BJ (cell line): ENCODE measurements at regions not wholly inside any gene's neighbourhood (a gene's known extent, or its start where the extent isn't known, plus 50 kb on each side); places are given as distances from the start of the nearest gene placed in this dataset.
A peak's percentile ranks its signal among the peaks of the same experiment; 100 is the strongest.

Source experiments
- CTCF ChIA-PET: fragments of 350-600 bp; formaldehyde crosslinking; extraction: SDS; loops from one replicate; lab custom pipeline; 2021; ENCODE audit warnings: antibody characterized with exemption, inconsistent platforms; lab: Yijun Ruan, JAX
- POLR2A ChIA-PET: fragments of 300-600 bp; sonication (Branson Sonifier 250); formaldehyde crosslinking; extraction: SDS; loops from one replicate; lab custom pipeline; 2021; ENCODE audit warnings: antibody characterized with exemption; lab: Charles Lee
- DNase-seq: peaks from one replicate; pipeline ENCODE4 v3.0.0-alpha.2; 2011; ENCODE audit warnings: low read depth
- H3K27me3 ChIP-seq: 2 replicates; pipeline ENCODE4 v1.6.0; 2011; ENCODE audit warnings: low read length; ENCODE audit not compliant: control insufficient read depth, insufficient read depth
- H3K36me3 ChIP-seq: 2 replicates; pipeline ENCODE4 v1.5.1; 2011; ENCODE audit warnings: low read length; ENCODE audit not compliant: control insufficient read depth, insufficient read depth
- H3K4me3 ChIP-seq: 2 replicates; pipeline ENCODE4 v1.5.1; 2011; ENCODE audit warnings: low read depth, mild to moderate bottlenecking, control low read depth, low read length
- CTCF ChIP-seq: IDR thresholded peaks from 2 replicates; pipeline ENCODE4 v1.5.1; 2011; ENCODE audit warnings: low read depth, mild to moderate bottlenecking, control low read depth, inconsistent platforms, low read length, moderate library complexity; ENCODE audit not compliant: insufficient read depth

DNA sequence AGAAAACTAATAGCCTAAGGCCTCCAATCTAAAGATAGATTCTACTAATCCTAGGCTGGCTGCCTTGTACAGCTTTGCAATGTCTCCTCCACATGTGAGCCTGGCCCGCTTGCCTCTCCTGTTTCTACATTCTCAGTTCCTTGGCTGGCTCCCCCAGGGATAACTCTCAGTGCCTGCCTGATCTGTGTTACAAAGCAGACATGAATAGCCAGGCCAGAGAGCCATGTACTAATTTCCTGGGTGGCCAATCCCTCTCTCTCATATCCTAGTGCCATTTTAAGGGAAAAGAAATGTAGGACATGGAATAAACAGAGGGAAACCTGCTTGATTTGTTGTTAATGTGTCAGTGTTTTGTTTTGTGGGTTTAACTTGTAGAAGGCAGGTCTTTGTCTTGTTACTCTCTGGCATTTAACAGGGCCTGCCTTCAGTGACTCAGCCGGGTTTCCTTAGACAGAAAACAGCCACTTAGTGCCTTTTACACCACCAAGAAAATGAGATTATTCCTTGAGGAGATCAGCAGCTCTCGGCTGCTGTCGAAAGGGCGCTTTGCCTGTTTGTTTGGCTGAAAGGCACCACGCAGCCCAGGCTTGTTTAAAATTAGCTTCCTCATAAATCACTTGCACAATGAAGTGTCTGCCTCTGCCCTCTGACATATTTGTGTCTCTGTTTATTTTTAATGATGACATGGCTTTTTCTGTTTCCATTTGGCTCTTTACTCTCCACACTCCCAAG lies 702.7 kb downstream of the MAFB start:
- no peak for TF ChIP-seq CTCF
- CTCF ChIA-PET: no interaction called here
- peak; percentile 13 for DNase-seq

DNA sequence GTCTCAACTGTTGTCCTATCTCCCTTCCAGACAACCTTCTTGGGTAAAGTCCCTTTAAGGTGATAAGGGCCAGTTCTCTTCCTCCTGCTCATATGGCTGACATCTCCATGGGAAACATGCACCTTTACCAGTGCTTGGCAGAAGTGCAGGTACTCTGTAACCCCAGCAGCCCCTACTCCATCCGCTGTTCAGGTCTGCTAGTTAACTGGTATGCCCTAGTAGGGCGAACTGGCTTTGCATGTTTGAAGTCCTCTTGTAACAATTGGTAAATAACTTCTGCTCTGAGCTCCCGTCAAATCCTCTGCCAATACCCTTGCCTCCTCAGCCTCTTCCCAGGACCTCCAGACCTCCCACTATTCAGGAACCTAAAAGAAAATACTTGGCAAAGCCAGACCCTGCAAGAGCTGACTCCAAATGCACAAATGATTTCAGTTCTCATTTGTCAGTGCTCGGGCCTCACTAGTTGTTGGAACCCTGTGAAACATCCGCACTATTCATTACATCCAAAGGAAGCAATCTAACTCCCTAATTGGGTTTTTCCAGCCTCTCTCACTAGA lies 703.7 kb downstream of the MAFB start:
- CTCF ChIA-PET: no interaction called here
- TF ChIP-seq CTCF: no peak
- Histone ChIP-seq H3K4me3 (no peak overlapping the region), H3K27me3 (no peaks in the 10 kb centered on the region), H3K36me3 (no peaks in the 10 kb centered on the region)
- POLR2A ChIA-PET: no interaction called here
- DNase-seq: no peak

More for the DNA sequence above, 702.7 kb downstream of the MAFB start:
- H3K4me3 ChIP-seq: no peak overlapping the region
- no peaks in the 10 kb centered on the region for H3K36me3 ChIP-seq
- POLR2A ChIA-PET: interaction anchor here (0.6 kb wide), 1 partner anchor 12 kb away, joined by 4 read pairs; no protein-coding TSS in a partner anchor
- no peaks in the 10 kb centered on the region for H3K27me3 ChIP-seq

- no peaks in the 10 kb centered on the region for H3K27me3 ChIP-seq
- no peak for TF ChIP-seq CTCF
- H3K4me3 ChIP-seq: no peak overlapping the region
- CTCF ChIA-PET: interaction anchor here (0.6 kb wide), 1 partner anchor 1240 kb away, joined by 3 read pairs; no protein-coding TSS in a partner anchor
- H3K36me3 ChIP-seq: no peaks in the 10 kb centered on the region
- no peak for DNase-seq
- POLR2A ChIA-PET: no interaction called here
Measured at GRCh38 chr20:39983655-39984054, 705.4 kb downstream of the MAFB start.

- no peak for TF ChIP-seq CTCF
- CTCF ChIA-PET: interaction anchor here (0.6 kb wide), 1 partner anchor 1239 kb away, joined by 3 read pairs; no protein-coding TSS in a partner anchor
Measured at GRCh38 chr20:39983183-39983582, 705.9 kb downstream of the MAFB start.

GRCh38 chr20:39974966-39975501 lies 714.0 kb downstream of the MAFB start:
- H3K36me3 ChIP-seq: no peaks in the 10 kb centered on the region
- H3K27me3 ChIP-seq: no peaks in the 10 kb centered on the region
- no peak for TF ChIP-seq CTCF
- H3K4me3 ChIP-seq: no peak overlapping the region
- ChIA-PET POLR2A (no interaction called here), CTCF (no interaction called here)
- no peak for DNase-seq

More at GRCh38 chr20:39983183-39983582, 705.9 kb downstream of the MAFB start:
- H3K27me3 ChIP-seq: no peaks in the 10 kb centered on the region
- H3K36me3 ChIP-seq: no peaks in the 10 kb centered on the region
- no peak overlapping the region for H3K4me3 ChIP-seq
- POLR2A ChIA-PET: no interaction called here
- no peak for DNase-seq
